HG03432 (cell line): ENCODE measurements at regions not wholly inside any gene's neighbourhood (a gene's known extent, or its start where the extent isn't known, plus 50 kb on each side); places are given as distances from the start of the nearest gene placed in this dataset.

Source experiments
- ATAC-seq: cut with Tn5 transposase; IDR thresholded peaks from one replicate; pipeline ENCODE4 v1.9.1; 2021; ENCODE audit warnings: mild to moderate bottlenecking, moderate library complexity; ENCODE audit not compliant: unreplicated experiment

DNA sequence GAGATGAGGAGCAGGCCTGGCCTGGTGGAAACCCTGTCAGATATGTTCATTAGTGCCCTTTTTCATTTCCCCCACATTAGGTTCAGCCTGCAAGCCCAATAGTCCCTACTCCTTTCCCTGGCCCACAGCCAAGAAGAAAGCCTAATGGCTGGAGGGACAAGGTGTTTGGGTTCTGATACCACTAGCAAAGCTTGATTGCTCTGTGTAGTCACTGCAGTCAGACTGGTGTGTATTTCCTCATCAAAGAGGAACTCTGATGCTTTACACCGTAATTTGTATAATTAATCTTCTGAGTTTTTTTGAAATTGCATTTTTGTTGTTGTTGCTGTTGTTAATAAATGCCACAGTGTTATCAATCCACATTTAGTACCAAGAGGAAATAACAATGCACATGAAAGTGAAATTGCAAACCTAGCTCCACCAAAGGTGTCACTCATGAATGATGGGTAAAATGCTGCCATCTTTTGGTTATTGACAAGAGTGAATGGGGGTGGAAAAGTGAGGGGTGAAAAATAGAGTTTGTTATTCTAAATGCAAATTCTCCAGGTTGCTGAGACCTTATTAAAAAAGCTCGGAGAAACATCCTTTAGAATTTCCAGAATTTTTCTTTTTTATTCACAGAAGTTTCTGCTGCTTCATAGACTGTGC, 320.2 kb upstream of the POU3F2 start:
- no peak for ATAC-seq

DNA sequence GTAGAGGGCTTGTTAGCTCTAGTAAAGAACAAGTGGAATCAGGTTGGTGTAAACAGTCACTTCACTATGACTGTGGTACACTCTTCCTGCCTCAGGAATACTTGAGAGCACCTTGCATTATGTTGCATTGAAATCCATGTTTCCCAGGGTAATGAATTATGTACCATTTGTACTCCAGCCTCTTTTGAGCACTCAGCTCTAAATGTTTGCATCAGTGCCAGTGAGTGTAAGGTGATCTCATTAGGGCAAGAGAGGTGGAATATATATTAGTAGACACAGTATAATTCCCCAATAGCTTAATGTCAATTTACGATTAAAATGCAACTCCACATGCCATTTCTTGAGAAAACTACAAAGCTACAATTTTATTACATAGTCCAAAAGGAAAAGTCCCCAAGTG, 319.6 kb upstream of the POU3F2 start:
- no peak for ATAC-seq

DNA sequence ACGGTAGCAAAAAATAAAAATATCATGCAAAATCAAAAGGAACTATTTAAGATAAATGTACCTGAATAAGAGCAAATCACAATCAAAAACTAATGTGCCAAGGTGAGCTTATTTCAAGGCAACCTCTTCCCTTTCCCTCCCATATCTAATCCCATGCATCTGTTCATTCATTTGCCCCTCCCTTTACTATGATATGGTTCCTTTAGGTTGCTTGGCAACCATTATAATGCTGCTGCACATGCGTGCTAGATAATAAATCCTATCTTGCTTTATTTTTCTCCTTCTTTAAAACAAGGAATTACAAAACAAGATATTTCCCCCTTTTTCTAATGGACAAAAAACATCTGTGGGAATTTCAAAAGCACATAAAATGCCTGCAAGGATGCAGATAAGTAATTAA, 318.2 kb upstream of the POU3F2 start:
- no peak for ATAC-seq

- no peak for ATAC-seq
Measured at GRCh38 chr6:98516866-98517265, 317.5 kb upstream of the POU3F2 start.

DNA sequence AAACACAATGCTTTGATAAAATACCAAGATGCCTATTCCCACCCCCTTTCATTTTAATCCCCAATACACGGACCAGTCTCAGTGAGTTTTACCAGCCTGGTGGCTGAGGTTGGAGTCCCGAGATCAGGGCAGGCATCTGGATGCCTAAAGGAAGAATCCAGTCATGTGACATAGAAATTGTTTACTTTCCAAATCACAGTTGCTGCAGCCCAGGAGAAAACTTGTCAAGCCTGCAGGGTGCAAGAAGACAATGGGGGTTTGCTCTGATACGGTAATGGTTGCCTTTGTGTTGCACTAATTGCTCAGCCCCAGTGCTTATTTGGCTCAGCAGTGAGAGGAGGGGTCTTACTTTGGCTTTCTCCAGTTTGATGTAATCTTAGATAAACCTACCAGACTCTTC, 308.5 kb upstream of the POU3F2 start:
- no peak for ATAC-seq

DNA sequence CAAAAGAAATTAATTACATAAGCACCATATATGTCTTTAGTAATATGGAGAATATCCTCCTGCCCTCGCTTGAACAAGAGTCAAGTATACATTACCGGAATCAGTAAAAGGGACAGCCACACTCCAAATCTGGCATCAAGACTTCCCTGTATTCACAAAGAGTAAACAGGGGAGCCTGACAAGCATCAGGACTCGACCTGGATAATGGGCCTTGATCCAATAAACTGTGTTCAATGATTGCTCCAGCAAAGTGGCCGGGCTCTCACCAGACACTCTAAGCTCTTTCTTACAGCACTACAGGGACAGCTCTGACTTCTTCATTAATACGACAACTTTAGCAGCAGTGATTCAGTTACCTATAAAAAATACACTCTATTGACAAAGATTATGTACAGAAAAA, 307.9 kb upstream of the POU3F2 start:
- no peak for ATAC-seq

- no peak for ATAC-seq
Measured at GRCh38 chr6:98529364-98529763, 305.0 kb upstream of the POU3F2 start.

DNA sequence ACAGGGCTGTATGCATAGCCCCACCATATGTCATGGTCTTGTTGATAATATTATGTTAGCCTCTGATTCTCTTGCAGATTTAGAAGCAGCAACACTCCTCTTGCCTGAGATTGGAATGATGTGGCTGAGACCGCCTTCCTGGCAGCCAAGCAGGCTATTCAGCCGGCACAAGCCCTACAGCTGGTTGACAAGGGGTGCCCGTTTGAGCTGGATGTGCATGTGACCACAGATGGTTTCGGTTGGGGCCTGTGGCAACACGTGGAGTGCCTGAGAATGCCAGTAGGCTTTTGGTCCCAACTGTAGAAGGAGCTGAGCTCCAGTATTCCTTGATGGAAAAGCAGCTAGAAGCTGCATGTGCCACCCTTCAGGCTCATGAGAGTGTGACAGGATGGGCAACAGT, 303.6 kb upstream of the POU3F2 start:
- ATAC-seq = no peak

- no peak for ATAC-seq
Measured at GRCh38 chr6:98532004-98532403, 302.4 kb upstream of the POU3F2 start.

DNA sequence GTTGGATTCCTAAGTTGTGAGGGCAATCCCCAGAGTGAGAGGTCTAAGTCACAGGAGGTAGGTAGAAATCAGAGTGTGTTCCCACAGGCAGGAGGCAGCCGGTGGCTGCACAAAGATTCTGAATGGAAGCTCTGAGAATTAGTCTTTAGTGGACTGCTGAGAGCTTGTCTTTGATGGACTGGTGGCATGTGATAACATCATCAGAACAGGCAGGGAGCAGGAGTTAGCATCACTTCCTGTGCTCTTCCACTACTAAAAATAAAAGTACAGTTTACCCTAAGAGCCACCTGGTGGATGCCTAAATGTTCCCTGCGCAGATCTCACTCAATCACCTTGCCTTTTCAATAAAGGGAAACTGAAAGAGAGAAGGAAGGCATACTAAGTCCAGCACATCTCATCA, 294.6 kb upstream of the POU3F2 start:
- peak; percentile 86 for ATAC-seq

GRCh38 chr6:98546376-98546775, 288.0 kb upstream of the POU3F2 start:
- no peak for ATAC-seq

- no peak for ATAC-seq
Measured at GRCh38 chr6:98547151-98547550, 287.2 kb upstream of the POU3F2 start.

- ATAC-seq = no peak
Measured at GRCh38 chr6:98547634-98548033, 286.7 kb upstream of the POU3F2 start.

DNA sequence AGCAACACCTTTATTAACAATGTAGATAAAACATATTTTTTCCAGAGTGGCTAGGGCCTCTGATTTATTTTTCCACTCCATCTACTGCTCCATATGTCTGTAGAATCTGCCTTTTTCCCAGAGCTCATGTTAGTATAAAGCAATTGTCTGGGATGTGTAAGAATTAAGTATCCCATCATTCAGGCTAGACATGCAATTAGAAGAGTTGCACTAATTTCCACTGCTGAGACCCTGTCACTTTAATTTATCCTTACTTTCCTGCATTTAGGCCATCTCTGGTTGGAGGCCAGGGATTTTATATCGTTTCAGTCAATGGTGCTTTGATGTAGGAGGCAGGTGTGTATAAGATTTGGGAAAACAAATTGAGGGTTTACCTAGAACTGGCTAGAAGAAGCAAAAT, 286.1 kb upstream of the POU3F2 start:
- ATAC-seq = no peak

DNA sequence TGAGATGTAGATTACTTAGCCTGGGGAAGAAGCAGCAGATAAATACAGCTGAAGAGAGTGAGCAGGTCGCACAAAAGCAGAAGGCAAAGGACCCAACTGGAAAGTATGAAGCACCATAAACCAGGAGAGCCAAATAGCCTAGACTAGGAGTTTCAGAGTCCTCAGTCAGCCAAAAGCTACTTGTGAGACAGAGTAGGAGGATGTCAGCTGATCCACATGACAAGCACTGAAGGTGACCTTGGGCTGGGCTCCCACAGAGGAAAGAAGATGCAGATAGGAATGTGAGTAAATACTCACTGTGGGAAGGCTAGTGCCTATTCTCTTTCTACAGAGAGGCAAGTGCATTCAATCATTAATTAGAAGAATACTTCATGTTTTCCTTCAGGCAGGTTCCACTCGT, 274.0 kb upstream of the POU3F2 start:
- no peak for ATAC-seq

GRCh38 chr6:98560841-98561240, 273.5 kb upstream of the POU3F2 start:
- no peak for ATAC-seq

DNA sequence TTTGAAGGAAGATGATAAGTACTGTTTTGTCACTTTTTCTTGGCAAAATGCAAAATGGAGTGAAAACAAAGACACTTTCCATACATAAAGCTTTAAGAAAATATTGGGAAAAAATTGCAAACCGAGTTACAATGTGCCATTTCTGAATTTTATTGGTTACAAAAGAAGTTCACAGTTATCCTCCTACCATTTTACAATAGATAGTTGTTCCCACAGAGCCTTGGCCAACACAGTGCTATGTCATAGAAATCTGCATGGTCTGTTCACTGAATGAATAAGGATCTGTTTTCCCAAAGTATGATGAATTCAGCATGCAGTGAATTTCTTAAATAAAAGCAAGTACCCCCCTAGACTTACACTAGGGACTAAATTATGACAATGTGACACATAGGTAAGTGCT, 268.2 kb upstream of the POU3F2 start:
- no peak for ATAC-seq

DNA sequence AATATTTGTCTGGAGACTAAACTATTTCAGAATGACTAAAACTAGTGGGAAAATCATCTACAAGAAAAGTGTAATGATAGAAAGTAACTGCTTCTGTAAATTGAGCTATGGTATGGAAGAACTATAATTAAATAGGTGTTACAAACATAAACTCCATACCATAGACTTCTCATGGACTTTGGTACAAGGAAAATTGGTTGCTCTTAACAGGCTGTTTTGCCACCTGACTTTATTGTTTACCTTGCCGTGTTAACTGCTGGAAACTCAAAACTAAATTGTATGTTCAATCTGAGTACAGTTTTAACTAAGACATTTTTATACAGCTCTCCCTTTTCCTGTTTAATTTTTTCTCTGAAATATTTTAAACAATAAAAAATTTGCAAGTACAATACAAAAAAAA, 261.8 kb upstream of the POU3F2 start:
- no peak for ATAC-seq

- no peak for ATAC-seq
Measured at GRCh38 chr6:98574984-98575383, 259.4 kb upstream of the POU3F2 start.

- no peak for ATAC-seq
Measured at GRCh38 chr6:98576791-98577190, 257.6 kb upstream of the POU3F2 start.

GRCh38 chr6:98578016-98578415, 256.4 kb upstream of the POU3F2 start:
- ATAC-seq = no peak

DNA sequence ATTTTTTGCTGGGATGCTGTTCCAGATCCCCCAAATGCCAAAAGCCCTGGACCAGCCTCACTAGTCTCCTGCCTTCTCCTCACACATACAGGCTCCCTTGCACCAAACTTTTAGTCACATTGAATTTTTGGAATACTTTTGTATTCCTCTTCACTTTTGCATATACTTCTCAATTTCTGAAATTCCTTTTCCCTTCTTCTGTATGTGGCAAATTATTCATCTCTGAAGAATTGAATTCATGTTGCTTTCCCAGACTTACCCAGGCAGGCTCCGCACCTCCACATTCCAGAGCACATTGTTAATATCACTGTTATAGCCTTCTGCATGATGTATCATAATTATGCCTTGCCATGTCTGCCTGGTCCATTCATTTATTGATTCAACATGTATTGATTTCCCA, 255.3 kb upstream of the POU3F2 start:
- no peak for ATAC-seq

- ATAC-seq = no peak
Measured at GRCh38 chr6:98579941-98580340, 254.4 kb upstream of the POU3F2 start.

- ATAC-seq = no peak
Measured at GRCh38 chr6:98581705-98582104, 252.7 kb upstream of the POU3F2 start.
